WTC11 (cell line): ENCODE measurements at regions not wholly inside any gene's neighbourhood (a gene's known extent, or its start where the extent isn't known, plus 50 kb on each side); places are given as distances from the start of the nearest gene placed in this dataset.

ENCODE experiments used
- ATAC-seq: fragments of 200-7000 bp; cut with Tn5 transposase; 2 replicates; pipeline ENCODE4 v1.10.0; 2021; ENCODE audit warnings: mild to moderate bottlenecking, moderate library complexity
- CTCF ChIA-PET: fragments of 300-600 bp; sonication (Branson Sonifier 250); formaldehyde crosslinking; loops from one replicate; lab custom pipeline; 2021; ENCODE audit warnings: antibody characterized with exemption; lab: Charles Lee
- POLR2A ChIA-PET: fragments of 350-600 bp; sonication (Branson Sonifier 250); formaldehyde crosslinking; loops from one replicate; lab custom pipeline; 2021; ENCODE audit warnings: antibody characterized with exemption; lab: Charles Lee
- DNase-seq: peaks from one replicate; pipeline ENCODE4 v3.0.0; 2021; ENCODE audit warnings: low spot score
- H3K27ac Mint-ChIP-seq: 2 replicates; pipeline ENCODE4 v1.8.0; 2021; ENCODE audit warnings: mixed read lengths
- H3K27me3 Mint-ChIP-seq: 2 replicates; pipeline ENCODE4 v1.8.0; 2021; ENCODE audit warnings: low read depth, mild to moderate bottlenecking, moderate library complexity, mixed read lengths
- H3K36me3 Mint-ChIP-seq: 2 replicates; pipeline ENCODE4 v1.8.0; 2021; ENCODE audit warnings: mixed read lengths
- H3K4me1 Mint-ChIP-seq: 2 replicates; pipeline ENCODE4 v1.8.0; 2022; ENCODE audit warnings: mixed read lengths
- H3K4me3 Mint-ChIP-seq: 2 replicates; pipeline ENCODE4 v1.8.0; 2021; ENCODE audit warnings: mild to moderate bottlenecking, moderate library complexity, mixed read lengths
- H3K9me3 Mint-ChIP-seq: 2 replicates; pipeline ENCODE4 v1.8.0; 2021; ENCODE audit warnings: mixed read lengths
- CREB1 ChIP-seq: sonication (generic); formaldehyde crosslinking; IDR thresholded peaks from 2 replicates; pipeline ENCODE4 v1.8.0; 2023; ENCODE audit warnings: mild to moderate bottlenecking, missing genetic modification reagents
- EMX1 ChIP-seq: fragments of 250-450 bp; sonication (Bioruptor Pico); IDR thresholded peaks from 2 replicates; pipeline ENCODE4 v1.8.0; 2021; ENCODE audit warnings: mild to moderate bottlenecking
- KAT7 ChIP-seq: sonication (generic); formaldehyde crosslinking; IDR thresholded peaks from 2 replicates; pipeline ENCODE4 v1.8.1; 2023; ENCODE audit warnings: missing genetic modification reagents, mild to moderate bottlenecking, borderline replicate concordance
- MYBL2 ChIP-seq: sonication (generic); formaldehyde crosslinking; IDR thresholded peaks from 2 replicates; pipeline ENCODE4 v1.8.1; 2023; ENCODE audit warnings: mild to moderate bottlenecking, moderate library complexity, missing genetic modification reagents
- NFE2L1 ChIP-seq: sonication (generic); formaldehyde crosslinking; IDR thresholded peaks from 2 replicates; pipeline ENCODE4 v1.8.1; 2023; ENCODE audit warnings: missing genetic modification reagents
- RORB ChIP-seq: fragments of 250-450 bp; sonication (Bioruptor Pico); IDR thresholded peaks from 2 replicates; pipeline ENCODE4 v1.9.0; 2021; ENCODE audit warnings: mild to moderate bottlenecking
- SMAD3 ChIP-seq: sonication (generic); formaldehyde crosslinking; IDR thresholded peaks from 2 replicates; pipeline ENCODE4 v1.8.0; 2022; ENCODE audit warnings: missing genetic modification reagents, mild to moderate bottlenecking, borderline replicate concordance
- TEAD1 ChIP-seq: sonication (generic); formaldehyde crosslinking; IDR thresholded peaks from 2 replicates; pipeline ENCODE4 v1.8.0; 2022; ENCODE audit warnings: mild to moderate bottlenecking, missing genetic modification reagents
- TEAD4 ChIP-seq: sonication (generic); formaldehyde crosslinking; IDR thresholded peaks from 2 replicates; pipeline ENCODE4 v1.8.0; 2022; ENCODE audit warnings: mild to moderate bottlenecking, missing genetic modification reagents
- ZNF423 ChIP-seq: fragments of 250-450 bp; sonication (Bioruptor Pico); IDR thresholded peaks from 2 replicates; pipeline ENCODE4 v2.1.2; 2022; ENCODE audit warnings: mild to moderate bottlenecking, moderate library complexity
- TF ChIP-seq, protein P1 (sequence below): sonication (generic); formaldehyde crosslinking; conservative IDR thresholded peaks from 2 replicates; pipeline ENCODE4 v1.8.1; 2023; ENCODE audit warnings: mild to moderate bottlenecking, low read depth, missing genetic modification reagents, moderate library complexity
- TF ChIP-seq, protein P2 (sequence below): sonication (generic); formaldehyde crosslinking; IDR thresholded peaks from 2 replicates; pipeline ENCODE4 v1.8.1; 2023; ENCODE audit warnings: mild to moderate bottlenecking, missing genetic modification reagents
- TF ChIP-seq, protein P3 (sequence below): sonication (generic); formaldehyde crosslinking; IDR thresholded peaks from 2 replicates; pipeline ENCODE4 v1.8.0; 2022; ENCODE audit warnings: mild to moderate bottlenecking, missing genetic modification reagents
- TF ChIP-seq, protein P4 (sequence below): sonication (generic); formaldehyde crosslinking; IDR thresholded peaks from 2 replicates; pipeline ENCODE4 v1.8.1; 2023; ENCODE audit warnings: mild to moderate bottlenecking, missing genetic modification reagents, borderline replicate concordance
- TF ChIP-seq, protein P5 (sequence below): sonication (generic); formaldehyde crosslinking; IDR thresholded peaks from 2 replicates; pipeline ENCODE4 v1.8.1; 2023; ENCODE audit warnings: mild to moderate bottlenecking, moderate library complexity, missing genetic modification reagents
- TF ChIP-seq, protein P6 (sequence below): fragments of 250-450 bp; sonication (Bioruptor Pico); IDR thresholded peaks from 2 replicates; pipeline ENCODE4 v1.9.0; 2021; ENCODE audit warnings: mild to moderate bottlenecking
- TF ChIP-seq, protein P7 (sequence below): fragments of 200-600 bp; IDR thresholded peaks from 2 replicates; pipeline ENCODE4 v1.8.0; 2022; ENCODE audit warnings: antibody characterized with exemption

DNA sequence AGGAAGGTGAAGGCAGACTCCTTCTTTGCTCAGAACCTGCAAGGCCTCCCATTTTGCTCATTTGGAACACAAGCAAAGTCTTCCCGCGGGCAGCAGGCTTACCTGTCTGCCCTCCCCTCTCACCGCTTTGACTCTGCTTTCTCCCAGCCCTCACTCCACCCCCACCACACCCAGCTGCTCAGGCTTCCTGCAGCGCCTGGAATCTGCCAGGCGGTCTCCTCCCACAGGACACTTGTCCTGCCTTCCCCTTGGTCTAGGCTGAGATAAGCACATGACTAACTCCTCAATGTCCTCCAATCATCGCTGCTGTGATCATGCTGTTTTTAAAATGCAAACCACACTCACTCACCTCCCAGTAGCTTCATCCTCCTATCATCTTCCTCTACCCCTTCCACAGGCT lies 430.0 kb downstream of the ZNF516 start (continued):
- TF ChIP-seq, protein P1, sequence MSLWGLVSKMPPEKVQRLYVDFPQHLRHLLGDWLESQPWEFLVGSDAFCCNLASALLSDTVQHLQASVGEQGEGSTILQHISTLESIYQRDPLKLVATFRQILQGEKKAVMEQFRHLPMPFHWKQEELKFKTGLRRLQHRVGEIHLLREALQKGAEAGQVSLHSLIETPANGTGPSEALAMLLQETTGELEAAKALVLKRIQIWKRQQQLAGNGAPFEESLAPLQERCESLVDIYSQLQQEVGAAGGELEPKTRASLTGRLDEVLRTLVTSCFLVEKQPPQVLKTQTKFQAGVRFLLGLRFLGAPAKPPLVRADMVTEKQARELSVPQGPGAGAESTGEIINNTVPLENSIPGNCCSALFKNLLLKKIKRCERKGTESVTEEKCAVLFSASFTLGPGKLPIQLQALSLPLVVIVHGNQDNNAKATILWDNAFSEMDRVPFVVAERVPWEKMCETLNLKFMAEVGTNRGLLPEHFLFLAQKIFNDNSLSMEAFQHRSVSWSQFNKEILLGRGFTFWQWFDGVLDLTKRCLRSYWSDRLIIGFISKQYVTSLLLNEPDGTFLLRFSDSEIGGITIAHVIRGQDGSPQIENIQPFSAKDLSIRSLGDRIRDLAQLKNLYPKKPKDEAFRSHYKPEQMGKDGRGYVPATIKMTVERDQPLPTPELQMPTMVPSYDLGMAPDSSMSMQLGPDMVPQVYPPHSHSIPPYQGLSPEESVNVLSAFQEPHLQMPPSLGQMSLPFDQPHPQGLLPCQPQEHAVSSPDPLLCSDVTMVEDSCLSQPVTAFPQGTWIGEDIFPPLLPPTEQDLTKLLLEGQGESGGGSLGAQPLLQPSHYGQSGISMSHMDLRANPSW (CRISPR knock-in tag), result no peak
- 0 out of 2 replicates have a peak, but pooled peaks have one; percentile 37 for TF ChIP-seq MYBL2 (CRISPR knock-in tag)
- TF ChIP-seq, protein P2, sequence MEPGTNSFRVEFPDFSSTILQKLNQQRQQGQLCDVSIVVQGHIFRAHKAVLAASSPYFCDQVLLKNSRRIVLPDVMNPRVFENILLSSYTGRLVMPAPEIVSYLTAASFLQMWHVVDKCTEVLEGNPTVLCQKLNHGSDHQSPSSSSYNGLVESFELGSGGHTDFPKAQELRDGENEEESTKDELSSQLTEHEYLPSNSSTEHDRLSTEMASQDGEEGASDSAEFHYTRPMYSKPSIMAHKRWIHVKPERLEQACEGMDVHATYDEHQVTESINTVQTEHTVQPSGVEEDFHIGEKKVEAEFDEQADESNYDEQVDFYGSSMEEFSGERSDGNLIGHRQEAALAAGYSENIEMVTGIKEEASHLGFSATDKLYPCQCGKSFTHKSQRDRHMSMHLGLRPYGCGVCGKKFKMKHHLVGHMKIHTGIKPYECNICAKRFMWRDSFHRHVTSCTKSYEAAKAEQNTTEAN, result peak; percentile 73; the same call in 1 of the 2 replicates
- TF ChIP-seq TEAD1, result peak; percentile 84; the same call in 1 of the 2 replicates
- TF ChIP-seq, protein P3, sequence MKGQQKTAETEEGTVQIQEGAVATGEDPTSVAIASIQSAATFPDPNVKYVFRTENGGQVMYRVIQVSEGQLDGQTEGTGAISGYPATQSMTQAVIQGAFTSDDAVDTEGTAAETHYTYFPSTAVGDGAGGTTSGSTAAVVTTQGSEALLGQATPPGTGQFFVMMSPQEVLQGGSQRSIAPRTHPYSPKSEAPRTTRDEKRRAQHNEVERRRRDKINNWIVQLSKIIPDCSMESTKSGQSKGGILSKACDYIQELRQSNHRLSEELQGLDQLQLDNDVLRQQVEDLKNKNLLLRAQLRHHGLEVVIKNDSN (CRISPR knock-in tag), result peak; percentile 60; the same call in 1 of the 2 replicates
- 0 out of 2 replicates have a peak, but pooled peaks have one; percentile 12 for TF ChIP-seq ZNF423 (CRISPR knock-in tag)
- TF ChIP-seq TEAD4, result peak; percentile 33; the same call in 1 of the 2 replicates
- TF ChIP-seq, all 79 proteins: peak for 10

DNA sequence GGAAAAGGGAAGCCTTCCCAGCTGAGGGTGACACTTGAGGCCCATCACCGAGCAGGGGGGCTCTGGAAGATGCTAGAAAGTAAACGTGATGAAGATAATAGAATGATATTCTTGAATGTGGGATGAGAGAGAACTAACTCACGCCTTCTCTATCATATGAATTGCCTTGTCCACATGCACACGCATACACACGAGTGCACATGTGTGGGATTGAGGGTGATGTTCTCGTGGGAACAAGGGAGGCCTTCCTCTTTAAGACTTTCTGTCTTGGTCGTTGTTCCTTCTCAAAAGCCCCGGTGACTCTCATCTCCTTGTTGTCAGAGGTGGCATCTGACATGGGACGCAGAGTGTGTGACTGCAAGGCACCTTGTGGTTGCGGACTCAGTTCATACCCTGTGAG lies 436.9 kb downstream of the ZNF516 start:
- Mint-ChIP-seq H3K36me3 (no peaks in the 10 kb centered on the region), H3K27ac (no peak overlapping the region), H3K4me1 (no peaks in the 10 kb centered on the region), H3K9me3 (peaks cover 4% of the 10 kb centered on the region), H3K27me3 (no peaks in the 10 kb centered on the region), H3K4me3 (no peak overlapping the region)
- ATAC-seq (no peak), DNase-seq (no peak)
- CTCF ChIA-PET, result no interaction called here
- POLR2A ChIA-PET, result no interaction called here
- TF ChIP-seq, protein P4, sequence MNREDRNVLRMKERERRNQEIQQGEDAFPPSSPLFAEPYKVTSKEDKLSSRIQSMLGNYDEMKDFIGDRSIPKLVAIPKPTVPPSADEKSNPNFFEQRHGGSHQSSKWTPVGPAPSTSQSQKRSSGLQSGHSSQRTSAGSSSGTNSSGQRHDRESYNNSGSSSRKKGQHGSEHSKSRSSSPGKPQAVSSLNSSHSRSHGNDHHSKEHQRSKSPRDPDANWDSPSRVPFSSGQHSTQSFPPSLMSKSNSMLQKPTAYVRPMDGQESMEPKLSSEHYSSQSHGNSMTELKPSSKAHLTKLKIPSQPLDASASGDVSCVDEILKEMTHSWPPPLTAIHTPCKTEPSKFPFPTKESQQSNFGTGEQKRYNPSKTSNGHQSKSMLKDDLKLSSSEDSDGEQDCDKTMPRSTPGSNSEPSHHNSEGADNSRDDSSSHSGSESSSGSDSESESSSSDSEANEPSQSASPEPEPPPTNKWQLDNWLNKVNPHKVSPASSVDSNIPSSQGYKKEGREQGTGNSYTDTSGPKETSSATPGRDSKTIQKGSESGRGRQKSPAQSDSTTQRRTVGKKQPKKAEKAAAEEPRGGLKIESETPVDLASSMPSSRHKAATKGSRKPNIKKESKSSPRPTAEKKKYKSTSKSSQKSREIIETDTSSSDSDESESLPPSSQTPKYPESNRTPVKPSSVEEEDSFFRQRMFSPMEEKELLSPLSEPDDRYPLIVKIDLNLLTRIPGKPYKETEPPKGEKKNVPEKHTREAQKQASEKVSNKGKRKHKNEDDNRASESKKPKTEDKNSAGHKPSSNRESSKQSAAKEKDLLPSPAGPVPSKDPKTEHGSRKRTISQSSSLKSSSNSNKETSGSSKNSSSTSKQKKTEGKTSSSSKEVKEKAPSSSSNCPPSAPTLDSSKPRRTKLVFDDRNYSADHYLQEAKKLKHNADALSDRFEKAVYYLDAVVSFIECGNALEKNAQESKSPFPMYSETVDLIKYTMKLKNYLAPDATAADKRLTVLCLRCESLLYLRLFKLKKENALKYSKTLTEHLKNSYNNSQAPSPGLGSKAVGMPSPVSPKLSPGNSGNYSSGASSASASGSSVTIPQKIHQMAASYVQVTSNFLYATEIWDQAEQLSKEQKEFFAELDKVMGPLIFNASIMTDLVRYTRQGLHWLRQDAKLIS (CRISPR knock-in tag), result no peak
- no peak for TF ChIP-seq SMAD3 (CRISPR knock-in tag)
- TF ChIP-seq RORB (CRISPR knock-in tag), result no peak
- TF ChIP-seq NFE2L1 (CRISPR knock-in tag), result no peak
- TF ChIP-seq KAT7 (CRISPR knock-in tag), result no peak
- TF ChIP-seq, protein P5, sequence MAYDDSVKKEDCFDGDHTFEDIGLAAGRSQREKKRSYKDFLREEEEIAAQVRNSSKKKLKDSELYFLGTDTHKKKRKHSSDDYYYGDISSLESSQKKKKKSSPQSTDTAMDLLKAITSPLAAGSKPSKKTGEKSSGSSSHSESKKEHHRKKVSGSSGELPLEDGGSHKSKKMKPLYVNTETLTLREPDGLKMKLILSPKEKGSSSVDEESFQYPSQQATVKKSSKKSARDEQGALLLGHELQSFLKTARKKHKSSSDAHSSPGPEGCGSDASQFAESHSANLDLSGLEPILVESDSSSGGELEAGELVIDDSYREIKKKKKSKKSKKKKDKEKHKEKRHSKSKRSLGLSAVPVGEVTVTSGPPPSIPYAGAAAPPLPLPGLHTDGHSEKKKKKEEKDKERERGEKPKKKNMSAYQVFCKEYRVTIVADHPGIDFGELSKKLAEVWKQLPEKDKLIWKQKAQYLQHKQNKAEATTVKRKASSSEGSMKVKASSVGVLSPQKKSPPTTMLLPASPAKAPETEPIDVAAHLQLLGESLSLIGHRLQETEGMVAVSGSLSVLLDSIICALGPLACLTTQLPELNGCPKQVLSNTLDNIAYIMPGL, result no peak
- TF ChIP-seq, protein P6, sequence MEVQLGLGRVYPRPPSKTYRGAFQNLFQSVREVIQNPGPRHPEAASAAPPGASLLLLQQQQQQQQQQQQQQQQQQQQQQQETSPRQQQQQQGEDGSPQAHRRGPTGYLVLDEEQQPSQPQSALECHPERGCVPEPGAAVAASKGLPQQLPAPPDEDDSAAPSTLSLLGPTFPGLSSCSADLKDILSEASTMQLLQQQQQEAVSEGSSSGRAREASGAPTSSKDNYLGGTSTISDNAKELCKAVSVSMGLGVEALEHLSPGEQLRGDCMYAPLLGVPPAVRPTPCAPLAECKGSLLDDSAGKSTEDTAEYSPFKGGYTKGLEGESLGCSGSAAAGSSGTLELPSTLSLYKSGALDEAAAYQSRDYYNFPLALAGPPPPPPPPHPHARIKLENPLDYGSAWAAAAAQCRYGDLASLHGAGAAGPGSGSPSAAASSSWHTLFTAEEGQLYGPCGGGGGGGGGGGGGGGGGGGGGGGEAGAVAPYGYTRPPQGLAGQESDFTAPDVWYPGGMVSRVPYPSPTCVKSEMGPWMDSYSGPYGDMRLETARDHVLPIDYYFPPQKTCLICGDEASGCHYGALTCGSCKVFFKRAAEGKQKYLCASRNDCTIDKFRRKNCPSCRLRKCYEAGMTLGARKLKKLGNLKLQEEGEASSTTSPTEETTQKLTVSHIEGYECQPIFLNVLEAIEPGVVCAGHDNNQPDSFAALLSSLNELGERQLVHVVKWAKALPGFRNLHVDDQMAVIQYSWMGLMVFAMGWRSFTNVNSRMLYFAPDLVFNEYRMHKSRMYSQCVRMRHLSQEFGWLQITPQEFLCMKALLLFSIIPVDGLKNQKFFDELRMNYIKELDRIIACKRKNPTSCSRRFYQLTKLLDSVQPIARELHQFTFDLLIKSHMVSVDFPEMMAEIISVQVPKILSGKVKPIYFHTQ (CRISPR knock-in tag), result no peak
- no peak for TF ChIP-seq EMX1 (CRISPR knock-in tag)
- no peak for TF ChIP-seq CREB1
- TF ChIP-seq, protein P7, sequence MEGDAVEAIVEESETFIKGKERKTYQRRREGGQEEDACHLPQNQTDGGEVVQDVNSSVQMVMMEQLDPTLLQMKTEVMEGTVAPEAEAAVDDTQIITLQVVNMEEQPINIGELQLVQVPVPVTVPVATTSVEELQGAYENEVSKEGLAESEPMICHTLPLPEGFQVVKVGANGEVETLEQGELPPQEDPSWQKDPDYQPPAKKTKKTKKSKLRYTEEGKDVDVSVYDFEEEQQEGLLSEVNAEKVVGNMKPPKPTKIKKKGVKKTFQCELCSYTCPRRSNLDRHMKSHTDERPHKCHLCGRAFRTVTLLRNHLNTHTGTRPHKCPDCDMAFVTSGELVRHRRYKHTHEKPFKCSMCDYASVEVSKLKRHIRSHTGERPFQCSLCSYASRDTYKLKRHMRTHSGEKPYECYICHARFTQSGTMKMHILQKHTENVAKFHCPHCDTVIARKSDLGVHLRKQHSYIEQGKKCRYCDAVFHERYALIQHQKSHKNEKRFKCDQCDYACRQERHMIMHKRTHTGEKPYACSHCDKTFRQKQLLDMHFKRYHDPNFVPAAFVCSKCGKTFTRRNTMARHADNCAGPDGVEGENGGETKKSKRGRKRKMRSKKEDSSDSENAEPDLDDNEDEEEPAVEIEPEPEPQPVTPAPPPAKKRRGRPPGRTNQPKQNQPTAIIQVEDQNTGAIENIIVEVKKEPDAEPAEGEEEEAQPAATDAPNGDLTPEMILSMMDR, result no peak
